OCI-LY3 (cell line): ENCODE measurements at regions not wholly inside any gene's neighbourhood (a gene's known extent, or its start where the extent isn't known, plus 50 kb on each side); places are given as distances from the start of the nearest gene placed in this dataset.

Experiments
- CTCF ChIP-seq: fragments of 200-600, 300-600 bp; sonication (generic); IDR thresholded peaks from 2 replicates; pipeline ENCODE4 v1.5.1; 2014; ENCODE audit warnings: antibody characterized with exemption, low read length, low read depth
- EZH2phosphoT487 ChIP-seq: fragments of 200-600 bp; shearing (Covaris generic); IDR thresholded peaks from 2 replicates; pipeline ENCODE4 v1.6.1; 2018; ENCODE audit warnings: antibody characterized with exemption, mixed run types, low read depth

GRCh38 chr5:19369561-19369960 is 618.4 kb downstream of the CDH18 start:
- no peak for TF ChIP-seq CTCF
- no peak for TF ChIP-seq EZH2phosphoT487
